Activated naive CD8-positive, alpha-beta T cell treated with anti-CD3 and anti-CD28 coated beads, Interleukin-2, amount 50 U/mL, for 16 hours (primary cell): ENCODE measurements at regions not wholly inside any gene's neighbourhood (a gene's known extent, or its start where the extent isn't known, plus 50 kb on each side); places are given as distances from the start of the nearest gene placed in this dataset.
"Not testable (repeated sequence)": the region's sequence is repeated elsewhere in the genome, so short reads cannot be mapped to it uniquely, and the experiment has no call there.

Experiments used
- DNase-seq: peaks from one replicate; pipeline ENCODE4 v3.0.0-alpha.2; 2020; ENCODE audit warnings: low read depth, low spot score

- DNase-seq = no peak
These were observed 1996.9 kb downstream of the LRRC4C start for GRCh38 chr11:39462506-39462905.

GRCh38 chr11:39461066-39461465 lies 1998.4 kb downstream of the LRRC4C start:
- DNase-seq = no peak

- no peak for DNase-seq
These were observed 1999.8 kb downstream of the LRRC4C start for GRCh38 chr11:39459606-39460005.

- DNase-seq = no peak
These were observed 2001.0 kb downstream of the LRRC4C start for GRCh38 chr11:39458481-39458880.

GRCh38 chr11:39443424-39444022 lies 2015.9 kb downstream of the LRRC4C start:
- DNase-seq = no peak

GRCh38 chr11:39442177-39442576 lies 2017.3 kb downstream of the LRRC4C start:
- DNase-seq = no peak

- DNase-seq = no peak
These were observed 2023.8 kb downstream of the LRRC4C start for GRCh38 chr11:39435641-39436040.

- DNase-seq = no peak
These were observed 2025.0 kb downstream of the LRRC4C start for GRCh38 chr11:39434466-39434865.

GRCh38 chr11:39432929-39433328 lies 2026.5 kb downstream of the LRRC4C start:
- no peak for DNase-seq

- DNase-seq = no peak
These were observed 2034.2 kb downstream of the LRRC4C start for GRCh38 chr11:39425226-39425625.

GRCh38 chr11:39412117-39412516 lies 2047.3 kb downstream of the LRRC4C start:
- no peak for DNase-seq

GRCh38 chr11:39385911-39386310 lies 2073.5 kb downstream of the LRRC4C start:
- no peak for DNase-seq

GRCh38 chr11:39374963-39375698 lies 2084.3 kb downstream of the LRRC4C start:
- DNase-seq = no peak

GRCh38 chr11:39367534-39367933 lies 2091.9 kb downstream of the LRRC4C start:
- no peak for DNase-seq

- DNase-seq = no peak
These were observed 2093.5 kb downstream of the LRRC4C start for GRCh38 chr11:39365809-39366436.

- DNase-seq = no peak
These were observed 2095.9 kb downstream of the LRRC4C start for GRCh38 chr11:39363571-39363970.

GRCh38 chr11:39361557-39361956 lies 2097.9 kb downstream of the LRRC4C start:
- no peak for DNase-seq

GRCh38 chr11:39345834-39346442 lies 2113.5 kb downstream of the LRRC4C start:
- no peak for DNase-seq

- no peak for DNase-seq
These were observed 2118.0 kb downstream of the LRRC4C start for GRCh38 chr11:39341461-39341860.

- not testable (repeated sequence) for DNase-seq
These were observed 2126.4 kb downstream of the LRRC4C start for GRCh38 chr11:39333006-39333405.

GRCh38 chr11:39327302-39327701 lies 2132.2 kb downstream of the LRRC4C start:
- DNase-seq = no peak

GRCh38 chr11:39311888-39312287 lies 2147.6 kb downstream of the LRRC4C start:
- not testable (repeated sequence) for DNase-seq
